ENCODE measurements at regions not wholly inside any gene's neighbourhood (a gene's known extent, or its start where the extent isn't known, plus 50 kb on each side); places are given as distances from the start of the nearest gene placed in this dataset.

DNA sequence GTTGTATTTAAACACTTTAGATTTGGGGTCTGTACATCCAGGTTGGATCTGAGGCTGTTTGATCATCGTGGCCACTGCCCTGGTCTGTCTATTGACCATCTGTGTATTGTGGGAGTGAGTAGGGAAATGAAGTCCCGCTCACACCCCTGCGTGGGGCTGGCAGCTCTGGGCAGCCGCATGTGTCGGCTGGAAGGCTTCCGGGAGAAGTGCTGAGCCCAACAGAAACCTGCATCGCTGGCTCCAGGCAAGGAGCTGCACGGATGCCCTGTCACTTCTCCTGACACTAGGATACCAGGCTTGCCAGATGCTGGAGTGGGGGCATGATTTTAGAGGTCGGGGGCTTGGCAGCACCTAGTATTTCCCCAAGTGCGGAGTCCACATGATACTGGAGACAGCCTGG is 93.6 kb downstream of the PHETA1 start:
- no peak for TF ChIP-seq REST (IDR thresholded peaks at IDR 0.05; ENCODE audit: low read depth)
- TF ChIP-seq MAX (IDR thresholded peaks at IDR 0.05) = no peak
- TF ChIP-seq TAF1 (IDR thresholded peaks at IDR 0.05; ENCODE audit: low read depth) = no peak

GRCh38 chr12:111274777-111275176 is 94.1 kb downstream of the PHETA1 start:
- TF ChIP-seq RAD21 (IDR thresholded peaks at IDR 0.05; ENCODE audit: low read depth) = peak; percentile 41
- TF ChIP-seq NFIC (IDR thresholded peaks at IDR 0.05) = no peak
- TF ChIP-seq CREB1 (IDR thresholded peaks at IDR 0.05; ENCODE audit: low read depth) = no peak
- TF ChIP-seq CEBPB (IDR thresholded peaks at IDR 0.05) = no peak

GRCh38 chr12:111271674-111272418 is 97.0 kb downstream of the PHETA1 start:
- TF ChIP-seq ZBTB7A (IDR thresholded peaks at IDR 0.05; ENCODE audit: low read depth) = no peak
- no peak for TF ChIP-seq MAX (IDR thresholded peaks at IDR 0.05)
- TF ChIP-seq RAD21 (IDR thresholded peaks at IDR 0.05; ENCODE audit: low read depth) = 0 out of 2 replicates have a peak, but pooled peaks have one; percentile 6

DNA sequence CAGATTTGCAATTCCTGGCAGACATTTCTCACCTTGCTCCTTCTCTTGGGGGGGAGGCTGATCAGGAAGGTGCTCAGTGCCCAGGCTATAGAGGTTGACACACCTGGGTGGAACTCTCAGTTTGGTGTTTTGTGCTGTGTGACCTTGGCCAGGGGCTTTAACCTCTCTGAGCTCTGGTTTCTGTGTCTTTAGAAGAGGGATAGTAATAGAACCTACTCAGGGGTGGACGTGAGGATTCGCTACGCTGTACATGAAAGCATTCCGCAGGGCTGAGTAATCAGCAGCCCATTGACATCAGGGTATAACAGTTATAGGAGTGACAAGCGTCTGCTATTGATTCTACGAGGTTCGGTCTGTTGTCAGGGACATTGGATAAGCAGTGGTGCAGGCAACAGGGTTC is 98.1 kb downstream of the PHETA1 start:
- no peak for TF ChIP-seq YY1 (IDR thresholded peaks at IDR 0.05; ENCODE audit: low read depth)
- TF ChIP-seq TEAD4 (IDR thresholded peaks at IDR 0.05) = no peak
- TF ChIP-seq, protein P1, sequence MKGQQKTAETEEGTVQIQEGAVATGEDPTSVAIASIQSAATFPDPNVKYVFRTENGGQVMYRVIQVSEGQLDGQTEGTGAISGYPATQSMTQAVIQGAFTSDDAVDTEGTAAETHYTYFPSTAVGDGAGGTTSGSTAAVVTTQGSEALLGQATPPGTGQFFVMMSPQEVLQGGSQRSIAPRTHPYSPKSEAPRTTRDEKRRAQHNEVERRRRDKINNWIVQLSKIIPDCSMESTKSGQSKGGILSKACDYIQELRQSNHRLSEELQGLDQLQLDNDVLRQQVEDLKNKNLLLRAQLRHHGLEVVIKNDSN (IDR thresholded peaks at IDR 0.05) = no peak
- TF ChIP-seq RAD21 (IDR thresholded peaks at IDR 0.05; ENCODE audit: low read depth) = no peak
- no peak for TF ChIP-seq CEBPB (IDR thresholded peaks at IDR 0.05)
- no peak for TF ChIP-seq TAF1 (IDR thresholded peaks at IDR 0.05; ENCODE audit: low read depth)
- no peak for TF ChIP-seq REST (IDR thresholded peaks at IDR 0.05; ENCODE audit: low read depth)
- no peak for TF ChIP-seq ZBTB7A (IDR thresholded peaks at IDR 0.05; ENCODE audit: low read depth)
- TF ChIP-seq CREB1 (IDR thresholded peaks at IDR 0.05; ENCODE audit: low read depth) = no peak
- TF ChIP-seq TCF12 (IDR thresholded peaks at IDR 0.05; ENCODE audit: low read depth) = no peak
- TF ChIP-seq EGR1 (IDR thresholded peaks at IDR 0.05) = no peak
- no peak for TF ChIP-seq EP300 (IDR thresholded peaks at IDR 0.05; ENCODE audit: borderline replicate concordance)
- TF ChIP-seq FOXM1 (IDR thresholded peaks at IDR 0.05; ENCODE audit: borderline replicate concordance, low read depth) = no peak
- TF ChIP-seq NFIC (IDR thresholded peaks at IDR 0.05) = no peak
- TF ChIP-seq MAX (IDR thresholded peaks at IDR 0.05) = no peak

DNA sequence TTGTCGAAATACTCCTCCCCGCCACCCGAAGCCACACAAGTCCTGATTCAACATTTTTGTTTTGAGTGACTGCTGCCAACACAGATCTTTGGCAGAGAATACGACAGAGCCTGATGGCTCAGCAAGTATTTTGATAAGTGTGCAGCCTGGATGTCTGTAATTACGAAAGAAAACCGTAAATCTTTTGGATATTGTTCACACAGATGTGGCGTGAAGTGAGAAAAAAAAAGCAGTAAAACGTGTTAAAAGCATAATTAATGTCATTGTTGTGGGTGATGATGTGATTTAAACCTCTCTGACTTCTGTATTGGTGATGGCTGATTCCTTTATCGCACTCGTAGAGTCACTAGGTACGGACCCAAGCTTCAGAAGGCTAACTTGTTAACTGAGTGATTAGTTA is 98.7 kb downstream of the PHETA1 start:
- no peak for TF ChIP-seq EGR1 (IDR thresholded peaks at IDR 0.05)
- TF ChIP-seq, protein P1 (IDR thresholded peaks at IDR 0.05) = no peak
- TF ChIP-seq YY1 (IDR thresholded peaks at IDR 0.05; ENCODE audit: low read depth) = no peak
- no peak for TF ChIP-seq RAD21 (IDR thresholded peaks at IDR 0.05; ENCODE audit: low read depth)
- no peak for TF ChIP-seq REST (IDR thresholded peaks at IDR 0.05; ENCODE audit: low read depth)
- no peak for TF ChIP-seq CREB1 (IDR thresholded peaks at IDR 0.05; ENCODE audit: low read depth)
- no peak for TF ChIP-seq FOXM1 (IDR thresholded peaks at IDR 0.05; ENCODE audit: borderline replicate concordance, low read depth)
- no peak for TF ChIP-seq ZBTB7A (IDR thresholded peaks at IDR 0.05; ENCODE audit: low read depth)
- TF ChIP-seq CEBPB (IDR thresholded peaks at IDR 0.05) = no peak
- TF ChIP-seq NFIC (IDR thresholded peaks at IDR 0.05) = no peak
- TF ChIP-seq MAX (IDR thresholded peaks at IDR 0.05) = no peak
- no peak for TF ChIP-seq TEAD4 (IDR thresholded peaks at IDR 0.05)
- no peak for TF ChIP-seq EP300 (IDR thresholded peaks at IDR 0.05; ENCODE audit: borderline replicate concordance)
- TF ChIP-seq TCF12 (IDR thresholded peaks at IDR 0.05; ENCODE audit: low read depth) = no peak
- TF ChIP-seq TAF1 (IDR thresholded peaks at IDR 0.05; ENCODE audit: low read depth) = no peak

Measured in Ishikawa (cell line).